C4-2B (cell line): ENCODE measurements at regions not wholly inside any gene's neighbourhood (a gene's known extent, or its start where the extent isn't known, plus 50 kb on each side); places are given as distances from the start of the nearest gene placed in this dataset.

Experiments used
- ZFX ChIP-seq: fragments of 450-650 bp; IDR thresholded peaks from 2 replicates; pipeline ENCODE4 v1.6.1; 2017
- TF ChIP-seq, protein P1 (sequence below): fragments of 450-650 bp; conservative IDR thresholded peaks from 2 replicates; pipeline ENCODE4 v1.5.1; 2017; ENCODE audit warnings: mild to moderate bottlenecking

DNA sequence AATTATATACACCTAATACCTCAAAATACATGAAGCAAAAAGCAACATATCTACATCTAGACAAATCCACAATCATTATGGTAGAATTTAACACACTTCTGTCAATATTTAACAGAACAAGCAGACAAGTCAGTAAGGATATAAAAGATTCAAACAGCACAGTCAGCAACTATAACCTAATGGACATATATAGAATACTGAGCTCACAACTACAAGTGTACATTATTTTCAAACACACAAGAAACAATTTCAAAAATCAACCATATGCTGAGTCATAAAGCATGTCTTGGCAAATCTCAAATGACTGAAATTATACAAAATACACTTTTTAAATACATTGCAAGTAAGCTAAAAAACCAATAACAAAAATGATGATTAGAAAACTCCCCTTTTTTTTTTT is 178.0 kb downstream of the TOMM20 start:
- TF ChIP-seq, protein P1, sequence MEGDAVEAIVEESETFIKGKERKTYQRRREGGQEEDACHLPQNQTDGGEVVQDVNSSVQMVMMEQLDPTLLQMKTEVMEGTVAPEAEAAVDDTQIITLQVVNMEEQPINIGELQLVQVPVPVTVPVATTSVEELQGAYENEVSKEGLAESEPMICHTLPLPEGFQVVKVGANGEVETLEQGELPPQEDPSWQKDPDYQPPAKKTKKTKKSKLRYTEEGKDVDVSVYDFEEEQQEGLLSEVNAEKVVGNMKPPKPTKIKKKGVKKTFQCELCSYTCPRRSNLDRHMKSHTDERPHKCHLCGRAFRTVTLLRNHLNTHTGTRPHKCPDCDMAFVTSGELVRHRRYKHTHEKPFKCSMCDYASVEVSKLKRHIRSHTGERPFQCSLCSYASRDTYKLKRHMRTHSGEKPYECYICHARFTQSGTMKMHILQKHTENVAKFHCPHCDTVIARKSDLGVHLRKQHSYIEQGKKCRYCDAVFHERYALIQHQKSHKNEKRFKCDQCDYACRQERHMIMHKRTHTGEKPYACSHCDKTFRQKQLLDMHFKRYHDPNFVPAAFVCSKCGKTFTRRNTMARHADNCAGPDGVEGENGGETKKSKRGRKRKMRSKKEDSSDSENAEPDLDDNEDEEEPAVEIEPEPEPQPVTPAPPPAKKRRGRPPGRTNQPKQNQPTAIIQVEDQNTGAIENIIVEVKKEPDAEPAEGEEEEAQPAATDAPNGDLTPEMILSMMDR: no peak
- no peak for TF ChIP-seq ZFX
